Right lobe of liver (tissue), 6 donors: ENCODE measurements at regions not wholly inside any gene's neighbourhood (a gene's known extent, or its start where the extent isn't known, plus 50 kb on each side); places are given as distances from the start of the nearest gene placed in this dataset.

Source experiments
- ATAC-seq, 4 donors: fragments of 200-7000 bp; cut with Tn5 transposase; one replicate each; pipeline ENCODE4 v1.9.1; 2020; ENCODE audit warnings: mild to moderate bottlenecking in 4 of 4, moderate library complexity in 4 of 4
- DNase-seq, 3 donors: peaks; one replicate each; pipeline ENCODE4 v3.0.0-alpha.2; 2020
- H3K27ac ChIP-seq, 3 donors: fragments of 200-600 bp; one replicate each; pipeline ENCODE4 v1.8.0; 2022
- H3K27me3 ChIP-seq, 2 donors: fragments of 200-600 bp; one replicate each; pipeline ENCODE4 v1.8.0; 2022
- H3K36me3 ChIP-seq, 4 donors: fragments of 200-600 bp; sonication (generic) in 1 of 4; one replicate each; pipeline versions ENCODE4 v1.5.1 to v1.8.0; 2017 to 2022; ENCODE audit warnings: control low read depth in 1 of 4
- H3K4me1 ChIP-seq, 4 donors: fragments of 200-600 bp; sonication (generic) in 1 of 4; one replicate each; pipeline versions ENCODE4 v1.5.1 to v1.8.0; 2017 to 2022; ENCODE audit warnings: control low read depth in 1 of 4
- H3K4me3 ChIP-seq, 3 donors: fragments of 200-600 bp; one replicate each; pipeline ENCODE4 v1.8.0; 2022
- H3K9me3 ChIP-seq, 4 donors: fragments of 200-600 bp; sonication (generic) in 1 of 4; one replicate each; pipeline versions ENCODE4 v1.5.1 to v1.8.0; 2017 to 2022; ENCODE audit warnings: control low read depth in 1 of 4
- POLR2A ChIP-seq: fragments of 450-650 bp; IDR thresholded peaks from one replicate; pipeline ENCODE4 v1.6.1; 2017; ENCODE audit warnings: antibody characterized with exemption, mild to moderate bottlenecking
- WGBS: methylation state at CpG from one replicate; pipeline ENCODE4 v1.1.6; 2018; ENCODE audit warnings: low coverage, low lambda C conversion rate; ENCODE audit not compliant: insufficient coverage; ENCODE audit errors: missing lambda C conversion rate; 5-methylcytosine and 5-hydroxymethylcytosine counted together
- intact Hi-C, 2 donors: fragments of 100-400 bp; cut with DNase I; formaldehyde crosslinking; loops; one replicate each; pipeline versions ENCODE4 v1.11.2 to v1.14.1; 2022
- TF ChIP-seq, protein P1 (sequence below), 4 donors: fragments of 200-600 bp in 3 of 4; fragments of 450-650 bp in 1 of 4; IDR thresholded peaks; one replicate each; pipeline versions ENCODE4 v1.5.1 to v1.8.0; 2016 to 2022; ENCODE audit warnings: antibody characterized with exemption in 4 of 4, mild to moderate bottlenecking in 2 of 4
- donor health status: DM: no; HTN: yes; CAD: no.
- donor health status: DM: no; HTN: no; CAD: no.
- donor health status: DM: no; HTN: no; CAD: no.
- donor health status: DM: no; HTN: yes; CAD: no.
- donor health status: DM: no; HTN: yes; CAD: no.

DNA sequence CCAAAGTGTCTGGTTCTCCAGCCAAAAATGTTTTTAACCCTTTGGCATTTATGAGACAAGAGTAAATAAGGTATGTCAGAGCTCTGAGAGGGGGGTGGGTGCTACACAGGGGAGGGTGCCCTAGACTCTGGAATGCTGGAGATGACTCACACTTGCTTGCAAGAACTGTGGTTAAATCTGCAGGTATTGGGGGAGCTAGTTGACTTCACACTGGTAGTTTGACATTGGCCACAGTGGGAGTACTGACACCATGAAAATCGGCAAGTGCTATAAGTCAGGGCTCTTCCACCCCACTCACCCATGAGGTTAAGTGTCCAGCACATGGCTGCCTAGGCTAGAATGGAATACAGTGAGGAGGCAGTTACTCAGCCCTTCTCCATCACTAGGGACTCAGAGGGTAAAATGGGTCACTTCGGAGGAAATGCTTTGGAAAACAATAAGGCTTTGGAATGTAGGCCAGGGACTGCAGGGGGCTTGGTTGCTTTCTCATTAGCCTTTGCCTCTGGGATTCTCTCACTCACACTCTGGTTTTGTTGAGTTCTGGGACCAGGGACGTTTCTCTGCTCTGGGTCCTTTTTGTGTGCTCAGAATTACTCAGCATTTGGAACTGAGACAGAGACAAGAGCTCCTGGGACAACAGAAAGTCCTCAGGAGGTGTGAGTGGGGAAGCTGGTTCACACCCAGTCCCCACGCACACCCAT lies 91.6 kb downstream of the ACKR3 start:
- TF ChIP-seq, protein P1, sequence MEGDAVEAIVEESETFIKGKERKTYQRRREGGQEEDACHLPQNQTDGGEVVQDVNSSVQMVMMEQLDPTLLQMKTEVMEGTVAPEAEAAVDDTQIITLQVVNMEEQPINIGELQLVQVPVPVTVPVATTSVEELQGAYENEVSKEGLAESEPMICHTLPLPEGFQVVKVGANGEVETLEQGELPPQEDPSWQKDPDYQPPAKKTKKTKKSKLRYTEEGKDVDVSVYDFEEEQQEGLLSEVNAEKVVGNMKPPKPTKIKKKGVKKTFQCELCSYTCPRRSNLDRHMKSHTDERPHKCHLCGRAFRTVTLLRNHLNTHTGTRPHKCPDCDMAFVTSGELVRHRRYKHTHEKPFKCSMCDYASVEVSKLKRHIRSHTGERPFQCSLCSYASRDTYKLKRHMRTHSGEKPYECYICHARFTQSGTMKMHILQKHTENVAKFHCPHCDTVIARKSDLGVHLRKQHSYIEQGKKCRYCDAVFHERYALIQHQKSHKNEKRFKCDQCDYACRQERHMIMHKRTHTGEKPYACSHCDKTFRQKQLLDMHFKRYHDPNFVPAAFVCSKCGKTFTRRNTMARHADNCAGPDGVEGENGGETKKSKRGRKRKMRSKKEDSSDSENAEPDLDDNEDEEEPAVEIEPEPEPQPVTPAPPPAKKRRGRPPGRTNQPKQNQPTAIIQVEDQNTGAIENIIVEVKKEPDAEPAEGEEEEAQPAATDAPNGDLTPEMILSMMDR (IDR thresholded peaks at IDR 0.05) = no peak
- TF ChIP-seq POLR2A = no peak
- intact Hi-C loops = no loop called here
- H3K4me1 ChIP-seq = no peaks in the 10 kb centered on the region
- no peaks in the 10 kb centered on the region for H3K36me3 ChIP-seq
- no peak overlapping the region for H3K4me3 ChIP-seq
- WGBS = 83% methylated on average over 3 of the region's 4 CpGs
- H3K27me3 ChIP-seq = no peaks in the 10 kb centered on the region
- no peak overlapping the region for H3K27ac ChIP-seq
- no peaks in the 10 kb centered on the region for H3K9me3 ChIP-seq
- DNase-seq = no peak
- ATAC-seq = no peak

DNA sequence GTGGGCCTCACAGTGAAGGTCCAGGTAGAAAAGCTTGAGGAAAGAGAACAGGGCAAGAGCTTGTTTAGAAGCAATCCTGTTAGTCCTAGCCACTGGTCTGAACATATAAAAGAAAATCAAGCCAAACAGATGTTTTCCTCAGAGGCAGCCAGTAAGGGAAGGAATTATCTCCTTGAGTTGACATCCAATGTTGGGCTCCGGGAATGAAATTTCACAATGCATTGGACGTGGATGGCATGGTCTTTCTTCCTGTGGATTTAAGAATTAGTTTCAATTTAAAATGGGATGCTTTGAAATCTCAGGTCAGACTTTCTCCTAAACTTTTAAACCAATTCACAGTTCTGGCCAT lies 92.1 kb downstream of the ACKR3 start:
- WGBS = 51% methylated on average over 2 of the region's 2 CpGs
- DNase-seq = no peak
- no peak for ATAC-seq
- Histone ChIP-seq H3K4me3 (no peak overlapping the region), H3K27me3 (no peaks in the 10 kb centered on the region), H3K4me1 (no peaks in the 10 kb centered on the region), H3K36me3 (no peaks in the 10 kb centered on the region), H3K27ac (no peak overlapping the region), H3K9me3 (no peaks in the 10 kb centered on the region)
- TF ChIP-seq, protein P1 (IDR thresholded peaks at IDR 0.05) = no peak
- no peak for TF ChIP-seq POLR2A
- intact Hi-C loops = no loop called here

DNA sequence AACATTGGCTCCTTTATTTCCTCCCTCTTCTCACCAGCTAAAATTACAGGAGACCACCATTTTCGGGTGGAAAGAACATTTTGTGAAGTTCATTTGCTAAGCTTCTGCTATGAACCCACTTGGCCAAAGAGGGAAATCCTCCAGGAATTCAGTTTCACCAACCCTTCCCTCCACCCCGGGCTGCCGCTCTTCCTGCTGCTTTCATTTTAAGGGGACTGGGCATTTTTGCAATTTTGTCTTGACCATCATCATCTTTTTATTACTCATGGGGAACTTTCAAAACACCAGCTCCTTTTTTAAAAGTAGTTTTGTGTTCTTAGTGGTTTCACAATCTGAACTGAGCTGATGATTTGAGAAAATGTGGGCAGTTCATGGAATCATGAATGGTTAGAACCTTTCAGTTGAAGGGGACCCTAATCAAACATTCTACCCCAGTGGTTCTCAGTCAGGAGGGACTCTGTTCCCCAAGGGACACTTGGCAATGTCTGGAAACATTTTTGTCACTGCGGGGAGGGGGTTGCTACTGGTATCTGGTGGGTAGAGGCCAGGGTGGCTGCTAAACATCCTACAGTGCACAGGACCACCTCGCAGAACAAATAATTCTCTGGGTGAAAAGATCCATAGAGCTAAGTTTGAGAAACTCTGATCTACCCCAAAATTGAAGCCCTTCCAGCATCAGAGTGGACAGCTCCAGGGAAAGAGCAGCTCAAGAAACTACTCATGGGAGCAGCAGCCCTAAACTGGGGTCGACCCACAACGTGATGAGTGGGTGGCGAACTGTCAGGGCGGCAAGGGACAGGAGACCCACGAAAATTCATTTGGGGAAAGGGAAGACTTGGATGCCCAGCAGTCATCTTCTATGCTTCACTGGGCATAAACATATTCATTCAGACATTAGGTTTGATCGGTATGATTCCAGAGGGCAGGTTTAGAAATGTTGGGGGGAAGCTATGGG lies 92.9 kb downstream of the ACKR3 start:
- WGBS = 59% methylated on average over 5 of the region's 11 CpGs

DNA sequence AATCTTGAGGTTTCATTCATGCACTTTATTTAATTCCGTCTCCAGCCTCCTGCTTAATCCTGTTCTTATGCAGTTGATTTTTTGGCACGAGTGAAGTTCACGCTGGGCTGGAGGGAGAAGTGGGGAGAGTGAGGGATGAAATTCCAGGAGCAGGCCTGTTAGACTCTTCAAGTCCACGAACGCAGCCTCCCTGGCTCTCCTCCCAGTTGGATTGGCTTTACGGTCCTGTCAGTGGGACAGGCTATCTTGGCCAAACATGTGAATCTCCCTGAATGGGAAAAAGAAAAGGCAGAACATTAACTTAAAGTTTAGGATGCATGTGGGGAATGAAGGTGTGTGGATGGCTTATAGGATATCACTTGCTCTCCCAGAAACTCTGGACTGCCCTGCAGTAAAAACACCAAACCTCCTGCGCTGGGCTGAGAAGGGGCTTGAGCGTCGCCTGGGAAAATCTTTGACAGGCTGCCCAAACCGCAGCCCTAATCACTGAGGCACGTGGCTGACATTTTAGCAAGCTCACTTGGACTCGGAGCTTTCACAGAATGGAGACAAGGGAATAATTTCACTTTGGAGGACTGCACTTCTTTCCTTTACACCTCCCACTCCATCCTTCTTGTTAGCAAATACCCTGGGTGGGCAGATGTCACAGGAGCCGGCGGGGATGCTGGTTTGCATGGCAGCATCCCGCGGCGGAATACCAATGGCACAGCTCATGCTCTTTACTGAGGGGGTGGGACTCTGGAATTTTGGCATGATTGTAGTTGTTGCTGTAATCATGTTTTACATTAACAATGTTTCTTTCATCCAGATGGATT lies 93.9 kb downstream of the ACKR3 start:
- intact Hi-C loops = no loop called here
- Histone ChIP-seq H3K27ac (no peak overlapping the region), H3K4me1 (no peaks in the 10 kb centered on the region), H3K4me3 (no peak overlapping the region), H3K36me3 (no peaks in the 10 kb centered on the region), H3K9me3 (no peaks in the 10 kb centered on the region), H3K27me3 (no peaks in the 10 kb centered on the region)
- DNase-seq (no peak), ATAC-seq (no peak)
- TF ChIP-seq, protein P1 (IDR thresholded peaks at IDR 0.05) = no peak
- TF ChIP-seq POLR2A = no peak
- 59% methylated on average over 9 of the region's 17 CpGs for WGBS

More for the DNA sequence above, 92.9 kb downstream of the ACKR3 start:
- no peaks in the 10 kb centered on the region for H3K9me3 ChIP-seq
- intact Hi-C loops = no loop called here
- no peak overlapping the region for H3K4me3 ChIP-seq
- H3K27me3 ChIP-seq = no peaks in the 10 kb centered on the region
- no peaks in the 10 kb centered on the region for H3K36me3 ChIP-seq
- H3K4me1 ChIP-seq = no peaks in the 10 kb centered on the region
- ATAC-seq (no peak), DNase-seq (no peak)
- TF ChIP-seq POLR2A = no peak
- TF ChIP-seq, protein P1 (IDR thresholded peaks at IDR 0.05) = no peak
- H3K27ac ChIP-seq = no peak overlapping the region
